Endothelial cell of umbilical vein (primary cell): ENCODE measurements at regions not wholly inside any gene's neighbourhood (a gene's known extent, or its start where the extent isn't known, plus 50 kb on each side); places are given as distances from the start of the nearest gene placed in this dataset.

Experiments
- BruUV-seq: library from RNA; stranded (reverse); fragments of 400-500 nt; replicated peaks from 2 replicates; lab custom pipeline; 2021; lab: Mats Ljungman, UMichigan
- CTCF ChIA-PET: fragments of 300-600, 350-600 bp; sonication (Branson Sonifier 250); formaldehyde crosslinking; loops from one replicate; lab custom pipeline; 2021; ENCODE audit warnings: antibody characterized with exemption, inconsistent platforms; lab: Charles Lee
- POLR2A ChIA-PET: fragments of 300-600, 350-600 bp; sonication (Branson Sonifier 250); formaldehyde crosslinking; loops from one replicate; lab custom pipeline; 2021; ENCODE audit warnings: antibody characterized with exemption, inconsistent platforms; lab: Charles Lee
- DNase-seq: peaks from one replicate; pipeline ENCODE4 v3.0.0-alpha.2; 2011; ENCODE audit warnings: low read depth, low spot score
- FAIRE-seq: peaks from 2 replicates; lab custom pipeline; 2011; peaks lifted over from hg19 to GRCh38; lab: Jason Lieb, UNC
- H2AFZ ChIP-seq: 2 replicates; pipeline ENCODE4 v1.6.0; 2012; ENCODE audit warnings: low read depth, low read length, control low read depth, inconsistent platforms
- H3K27ac ChIP-seq: 2 replicates; pipeline ENCODE4 v1.5.1; 2011; ENCODE audit warnings: low read depth, mild to moderate bottlenecking, control low read depth, low read length, moderate library complexity; ENCODE audit not compliant: insufficient read depth
- H3K27me3 ChIP-seq, 2 experiments: 2 replicates each; pipeline versions ENCODE4 v1.6.0 to v1.6.1; 2011; ENCODE audit warnings: low read length in 2 of 2, mixed read lengths in 1 of 2; ENCODE audit not compliant: control insufficient read depth in 2 of 2, insufficient read depth in 2 of 2
- H3K36me3 ChIP-seq, 2 experiments: 2 replicates in 1 of 2; 3 replicates in 1 of 2; pipeline ENCODE4 v1.5.1; 2011; ENCODE audit warnings: low read length in 2 of 2, mild to moderate bottlenecking in 1 of 2, moderate library complexity in 1 of 2; ENCODE audit not compliant: control insufficient read depth in 2 of 2, insufficient read depth in 2 of 2; ENCODE audit errors: extremely low read depth in 1 of 2
- H3K4me1 ChIP-seq: 3 replicates; pipeline ENCODE4 v1.5.1; 2011; ENCODE audit warnings: mild to moderate bottlenecking, low read length; ENCODE audit not compliant: control insufficient read depth, insufficient read depth; ENCODE audit errors: extremely low read depth
- H3K4me2 ChIP-seq: 2 replicates; pipeline ENCODE4 v1.6.1; 2011; ENCODE audit warnings: low read length, control low read depth, mixed read lengths; ENCODE audit not compliant: insufficient read depth
- H3K4me3 ChIP-seq, 3 experiments: fragments of 200-600 bp in 1 of 3; sonication (generic), shearing (Covaris generic) in 1 of 3; replicated peaks in 1 of 3; 2 replicates each; pipeline ENCODE4 v1.5.1; 2011 to 2016; ENCODE audit warnings: control low read depth in 3 of 3, low read length in 3 of 3, mild to moderate bottlenecking in 2 of 3, inconsistent platforms in 1 of 3, low read depth in 1 of 3, moderate library complexity in 1 of 3; ENCODE audit not compliant: insufficient read depth in 1 of 3
- H3K79me2 ChIP-seq: 2 replicates; pipeline ENCODE4 v1.6.0; 2012; ENCODE audit warnings: low read length, inconsistent platforms; ENCODE audit not compliant: control insufficient read depth, insufficient read depth
- H3K9ac ChIP-seq: replicated peaks from 2 replicates; pipeline ENCODE3; 2011; ENCODE audit warnings: low read length, control low read depth; ENCODE audit not compliant: insufficient read depth; ENCODE audit errors: extremely low read depth
- H3K9me1 ChIP-seq: replicated peaks from 3 replicates; pipeline ENCODE4 v1.6.0; 2011; ENCODE audit warnings: mild to moderate bottlenecking, low read length; ENCODE audit not compliant: control insufficient read depth, insufficient read depth; ENCODE audit errors: extremely low read depth
- H3K9me3 ChIP-seq: replicated peaks from 2 replicates; pipeline ENCODE4 v1.5.1; 2012; ENCODE audit warnings: low read length, inconsistent platforms; ENCODE audit not compliant: control insufficient read depth, insufficient read depth
- H4K20me1 ChIP-seq: replicated peaks from 2 replicates; pipeline ENCODE3; 2011; ENCODE audit warnings: mild to moderate bottlenecking, low read length; ENCODE audit not compliant: control insufficient read depth, insufficient read depth; ENCODE audit errors: extremely low read depth
- EZH2 ChIP-seq: IDR thresholded peaks from 2 replicates; pipeline ENCODE4 v1.6.1; 2012; ENCODE audit warnings: borderline replicate concordance, low read depth, mild to moderate bottlenecking, moderate library complexity, low read length, inconsistent platforms; ENCODE audit not compliant: severe bottlenecking
- FOS ChIP-seq: IDR thresholded peaks from 2 replicates; pipeline ENCODE4 v1.6.1; 2011; ENCODE audit warnings: mild to moderate bottlenecking, low read length, moderate library complexity, borderline replicate concordance; ENCODE audit not compliant: insufficient read depth
- GATA2 ChIP-seq: IDR thresholded peaks from 2 replicates; pipeline ENCODE4 v1.7.0; 2011; ENCODE audit warnings: low read depth, mild to moderate bottlenecking, moderate library complexity, mixed read lengths, low read length; ENCODE audit not compliant: insufficient read length, insufficient read depth
- JUN ChIP-seq: IDR thresholded peaks from 2 replicates; pipeline ENCODE4 v1.6.1; 2011; ENCODE audit warnings: borderline replicate concordance, low read depth; ENCODE audit not compliant: insufficient read length, insufficient read depth
- MYC ChIP-seq: IDR thresholded peaks from one replicate; pipeline ENCODE4 v1.6.1; 2011; ENCODE audit warnings: mild to moderate bottlenecking, low read depth, low read length
- POLR2A ChIP-seq: IDR thresholded peaks from 2 replicates; pipeline ENCODE4 v1.6.1; 2012; ENCODE audit warnings: low read depth, mild to moderate bottlenecking, control low read depth, low read length
- POLR2AphosphoS5 ChIP-seq: IDR thresholded peaks from 2 replicates; pipeline ENCODE4 v1.6.1; 2012; ENCODE audit warnings: low read depth, mild to moderate bottlenecking, control low read depth, low read length, moderate library complexity; ENCODE audit not compliant: insufficient read depth
- dilution Hi-C: fragments of 300-500 bp; cut with MboI; formaldehyde crosslinking; loops from one replicate; pipeline ENCODE4 v1.15.0; 2019; ENCODE audit warnings: low sequenced_read_pairs; ENCODE audit not compliant: extremely low pct_ligation_motif_present
- intact Hi-C: fragments of 100-400 bp; cut with micrococcal nuclease; formaldehyde crosslinking; loops from one replicate; pipeline ENCODE4 v1.10.0; 2022
- TF ChIP-seq, protein P1 (sequence below), 2 donors: IDR thresholded peaks; 1 replicate in 1 of 2; 2 replicates in 1 of 2; pipeline ENCODE4 v1.5.1; 2011; ENCODE audit warnings: low read length in 2 of 2, mild to moderate bottlenecking in 2 of 2, moderate library complexity in 2 of 2, control low read depth in 1 of 2, inconsistent platforms in 1 of 2, low read depth in 1 of 2; ENCODE audit not compliant: insufficient read depth in 1 of 2; ENCODE audit errors: extremely low read depth in 1 of 2
- TF ChIP-seq, protein P2 (sequence below): IDR thresholded peaks from 2 replicates; pipeline ENCODE4 v1.6.1; 2011; ENCODE audit not compliant: insufficient read depth, insufficient read length

DNA sequence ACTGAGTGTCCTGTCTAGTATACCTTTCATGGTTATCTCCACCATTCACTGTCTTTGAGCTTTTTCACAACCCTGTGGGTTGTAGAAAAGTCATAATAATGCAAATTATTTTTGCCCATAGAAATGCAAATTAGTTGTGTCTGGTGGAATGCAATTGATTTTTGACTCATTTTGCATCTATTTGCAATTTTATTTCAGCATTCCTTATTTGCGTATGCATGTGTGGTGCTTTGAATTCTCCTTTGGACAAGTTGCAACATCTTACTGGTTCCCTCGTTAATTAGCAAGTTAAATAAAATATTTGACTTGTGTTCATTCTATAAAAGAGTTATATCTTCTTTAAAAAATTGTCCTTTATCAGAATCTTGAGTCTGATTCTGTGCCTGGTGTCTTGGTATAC is 297.3 kb upstream of the CASK start:
- no peaks in the 10 kb centered on the region for H3K4me1 ChIP-seq
- POLR2A ChIA-PET = no interaction called here
- H3K9me3 ChIP-seq = no peaks in the 10 kb centered on the region
- H2AFZ ChIP-seq = no peak overlapping the region
- dilution Hi-C loops = no loop called here
- no peaks in the 10 kb centered on the region for H4K20me1 ChIP-seq
- no peaks in the 10 kb centered on the region for H3K27me3 ChIP-seq
- FAIRE-seq (no peak), DNase-seq (no peak)
- BruUV-seq = no TSS peak
- H3K9ac ChIP-seq = no peak overlapping the region
- no peak for TF ChIP-seq JUN
- no peak for TF ChIP-seq POLR2AphosphoS5
- TF ChIP-seq, protein P1, sequence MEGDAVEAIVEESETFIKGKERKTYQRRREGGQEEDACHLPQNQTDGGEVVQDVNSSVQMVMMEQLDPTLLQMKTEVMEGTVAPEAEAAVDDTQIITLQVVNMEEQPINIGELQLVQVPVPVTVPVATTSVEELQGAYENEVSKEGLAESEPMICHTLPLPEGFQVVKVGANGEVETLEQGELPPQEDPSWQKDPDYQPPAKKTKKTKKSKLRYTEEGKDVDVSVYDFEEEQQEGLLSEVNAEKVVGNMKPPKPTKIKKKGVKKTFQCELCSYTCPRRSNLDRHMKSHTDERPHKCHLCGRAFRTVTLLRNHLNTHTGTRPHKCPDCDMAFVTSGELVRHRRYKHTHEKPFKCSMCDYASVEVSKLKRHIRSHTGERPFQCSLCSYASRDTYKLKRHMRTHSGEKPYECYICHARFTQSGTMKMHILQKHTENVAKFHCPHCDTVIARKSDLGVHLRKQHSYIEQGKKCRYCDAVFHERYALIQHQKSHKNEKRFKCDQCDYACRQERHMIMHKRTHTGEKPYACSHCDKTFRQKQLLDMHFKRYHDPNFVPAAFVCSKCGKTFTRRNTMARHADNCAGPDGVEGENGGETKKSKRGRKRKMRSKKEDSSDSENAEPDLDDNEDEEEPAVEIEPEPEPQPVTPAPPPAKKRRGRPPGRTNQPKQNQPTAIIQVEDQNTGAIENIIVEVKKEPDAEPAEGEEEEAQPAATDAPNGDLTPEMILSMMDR (IDR thresholded peaks at IDR 0.05; ENCODE audit: extremely low read depth in 1 of 2, insufficient read depth in 1 of 2, low read depth in 1 of 2, low read length in 2 of 2) = no peak
- TF ChIP-seq GATA2 = no peak
- TF ChIP-seq FOS = no peak
- TF ChIP-seq MYC = no peak
- TF ChIP-seq, protein P2, sequence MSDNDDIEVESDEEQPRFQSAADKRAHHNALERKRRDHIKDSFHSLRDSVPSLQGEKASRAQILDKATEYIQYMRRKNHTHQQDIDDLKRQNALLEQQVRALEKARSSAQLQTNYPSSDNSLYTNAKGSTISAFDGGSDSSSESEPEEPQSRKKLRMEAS = no peak
- no peak for TF ChIP-seq EZH2
- TF ChIP-seq POLR2A = no peak
- H3K4me2 ChIP-seq = no peak overlapping the region
- no peaks in the 10 kb centered on the region for H3K36me3 ChIP-seq
- no peak overlapping the region for H3K4me3 ChIP-seq
- no peaks in the 10 kb centered on the region for H3K9me1 ChIP-seq
- CTCF ChIA-PET = no interaction called here
- no peaks in the 10 kb centered on the region for H3K79me2 ChIP-seq
- H3K27ac ChIP-seq = no peak overlapping the region
- intact Hi-C loops = no loop called here
